Endothelial cell (in vitro differentiated cells): ENCODE measurements at regions not wholly inside any gene's neighbourhood (a gene's known extent, or its start where the extent isn't known, plus 50 kb on each side); places are given as distances from the start of the nearest gene placed in this dataset.

ENCODE experiments used
- DNase-seq: peaks from one replicate; pipeline ENCODE4 v3.0.0; 2021; ENCODE audit warnings: low spot score
- H3K27ac Mint-ChIP-seq: one replicate; pipeline ENCODE4 v1.8.0; 2021; ENCODE audit warnings: mixed read lengths, inconsistent platforms; ENCODE audit not compliant: unreplicated experiment
- H3K27me3 Mint-ChIP-seq: one replicate; pipeline ENCODE4 v1.8.0; 2021; ENCODE audit warnings: mild to moderate bottlenecking, moderate library complexity, mixed read lengths, inconsistent platforms; ENCODE audit not compliant: unreplicated experiment
- H3K36me3 Mint-ChIP-seq: one replicate; pipeline ENCODE4 v1.8.0; 2021; ENCODE audit warnings: mild to moderate bottlenecking, low read depth, mixed read lengths, inconsistent platforms; ENCODE audit not compliant: unreplicated experiment
- H3K4me1 Mint-ChIP-seq: one replicate; pipeline ENCODE4 v1.8.0; 2021; ENCODE audit warnings: mild to moderate bottlenecking, mixed read lengths, inconsistent platforms; ENCODE audit not compliant: unreplicated experiment
- H3K4me3 Mint-ChIP-seq: one replicate; pipeline ENCODE4 v1.8.0; 2021; ENCODE audit warnings: mild to moderate bottlenecking, mixed read lengths, inconsistent platforms; ENCODE audit not compliant: unreplicated experiment
- H3K9me3 Mint-ChIP-seq: one replicate; pipeline ENCODE4 v1.8.0; 2021; ENCODE audit warnings: mixed read lengths, inconsistent platforms; ENCODE audit not compliant: unreplicated experiment
- CTCF ChIP-seq: fragments of 200-600 bp; sonication (generic); IDR thresholded peaks from one replicate; pipeline ENCODE4 v1.5.0; 2021; ENCODE audit warnings: antibody characterized with exemption; ENCODE audit not compliant: unreplicated experiment

GRCh38 chr6:66599541-66599940 lies 892.5 kb upstream of the EYS start:
- no peaks in the 10 kb centered on the region for H3K27me3 Mint-ChIP-seq
- no peaks in the 10 kb centered on the region for H3K4me1 Mint-ChIP-seq
- TF ChIP-seq CTCF, result no peak
- no peaks in the 10 kb centered on the region for H3K36me3 Mint-ChIP-seq
- no peak overlapping the region for H3K27ac Mint-ChIP-seq
- no peak overlapping the region for H3K4me3 Mint-ChIP-seq
- no peak for DNase-seq
- peaks cover 9% of the 10 kb centered on the region for H3K9me3 Mint-ChIP-seq

GRCh38 chr6:66578362-66578761 lies 871.3 kb upstream of the EYS start:
- DNase-seq, result no peak
- H3K9me3 Mint-ChIP-seq, result no peaks in the 10 kb centered on the region
- no peak for TF ChIP-seq CTCF
- H3K4me3 Mint-ChIP-seq, result no peak overlapping the region
- no peaks in the 10 kb centered on the region for H3K27me3 Mint-ChIP-seq
- H3K4me1 Mint-ChIP-seq, result no peaks in the 10 kb centered on the region
- H3K27ac Mint-ChIP-seq, result no peak overlapping the region
- no peaks in the 10 kb centered on the region for H3K36me3 Mint-ChIP-seq

GRCh38 chr6:66568271-66568670 lies 861.2 kb upstream of the EYS start:
- Mint-ChIP-seq H3K27ac (no peak overlapping the region), H3K36me3 (no peaks in the 10 kb centered on the region), H3K4me1 (peaks cover 4% of the 10 kb centered on the region), H3K4me3 (no peak overlapping the region), H3K27me3 (no peaks in the 10 kb centered on the region), H3K9me3 (no peaks in the 10 kb centered on the region)
- DNase-seq, result no peak
- no peak for TF ChIP-seq CTCF

- H3K4me3 Mint-ChIP-seq, result no peak overlapping the region
- DNase-seq, result no peak
- no peaks in the 10 kb centered on the region for H3K9me3 Mint-ChIP-seq
- no peaks in the 10 kb centered on the region for H3K36me3 Mint-ChIP-seq
- H3K27ac Mint-ChIP-seq, result no peak overlapping the region
- H3K4me1 Mint-ChIP-seq, result no peaks in the 10 kb centered on the region
- TF ChIP-seq CTCF, result no peak
- H3K27me3 Mint-ChIP-seq, result no peaks in the 10 kb centered on the region
Measured at GRCh38 chr6:66561479-66561878, 854.5 kb upstream of the EYS start.

GRCh38 chr6:66558189-66558588 lies 851.2 kb upstream of the EYS start:
- Mint-ChIP-seq H3K4me3 (no peak overlapping the region), H3K4me1 (no peaks in the 10 kb centered on the region), H3K27me3 (no peaks in the 10 kb centered on the region), H3K9me3 (no peaks in the 10 kb centered on the region), H3K27ac (no peak overlapping the region), H3K36me3 (no peaks in the 10 kb centered on the region)
- peak; percentile 39 for TF ChIP-seq CTCF
- DNase-seq, result no peak
